ENCODE measurements at regions not wholly inside any gene's neighbourhood (a gene's known extent, or its start where the extent isn't known, plus 50 kb on each side); places are given as distances from the start of the nearest gene placed in this dataset.

DNA sequence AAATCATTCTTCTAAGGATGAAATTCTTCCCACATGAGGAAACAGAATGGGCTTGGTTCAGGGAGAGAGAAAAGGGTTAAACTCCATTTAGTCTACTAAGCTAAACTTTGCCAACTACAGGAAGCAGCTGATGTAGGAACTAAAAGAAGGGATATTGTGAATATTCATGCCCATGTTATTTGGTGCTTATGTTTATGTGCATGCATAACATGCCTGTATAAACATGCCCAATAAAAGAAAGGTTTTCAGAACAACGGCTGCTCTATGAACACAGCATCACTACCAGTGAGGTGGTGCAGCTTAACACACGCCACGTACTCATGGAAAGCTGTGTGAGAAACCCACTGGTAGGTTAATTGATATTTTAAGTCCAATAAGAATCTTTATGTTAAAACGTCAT, 59.4 kb upstream of the VGLL4 start:
- TF ChIP-seq POLR2A (IDR thresholded peaks at IDR 0.05; ENCODE audit: low read length) = no peak
- TF ChIP-seq GATA1 (IDR thresholded peaks at IDR 0.05; ENCODE audit: low read depth, low read length) = no peak

Data from erythroblast (primary cell).